HG02852 (cell line): ENCODE measurements at regions not wholly inside any gene's neighbourhood (a gene's known extent, or its start where the extent isn't known, plus 50 kb on each side); places are given as distances from the start of the nearest gene placed in this dataset.
"Not testable (repeated sequence)": the region's sequence is repeated elsewhere in the genome, so short reads cannot be mapped to it uniquely, and the experiment has no call there.

Experiments used
- ATAC-seq: cut with Tn5 transposase; IDR thresholded peaks from one replicate; pipeline ENCODE4 v1.9.1; 2021; ENCODE audit warnings: mild to moderate bottlenecking, moderate library complexity; ENCODE audit not compliant: unreplicated experiment

- no peak for ATAC-seq
Observed at GRCh38 chr5:23103566-23103965, 250.4 kb upstream of the CDH12 start.

GRCh38 chr5:23095418-23095817, 242.3 kb upstream of the CDH12 start:
- ATAC-seq: not testable (repeated sequence)

- no peak for ATAC-seq
Observed at GRCh38 chr5:23089286-23089685, 236.1 kb upstream of the CDH12 start.

GRCh38 chr5:23084815-23085214, 231.7 kb upstream of the CDH12 start:
- no peak for ATAC-seq

GRCh38 chr5:23072179-23072578, 219.0 kb upstream of the CDH12 start:
- ATAC-seq: peak; percentile 87

- ATAC-seq: peak; percentile 59
Observed at GRCh38 chr5:23071682-23072081, 218.5 kb upstream of the CDH12 start.

GRCh38 chr5:23064710-23065109, 211.6 kb upstream of the CDH12 start:
- no peak for ATAC-seq

GRCh38 chr5:23053846-23054245, 200.7 kb upstream of the CDH12 start:
- no peak for ATAC-seq

GRCh38 chr5:23042226-23042625, 189.1 kb upstream of the CDH12 start:
- ATAC-seq: no peak

- ATAC-seq: no peak
Observed at GRCh38 chr5:23035555-23036090, 182.5 kb upstream of the CDH12 start.

GRCh38 chr5:23033864-23034263, 180.7 kb upstream of the CDH12 start:
- no peak for ATAC-seq

- ATAC-seq: no peak
Observed at GRCh38 chr5:23029290-23029689, 176.1 kb upstream of the CDH12 start.

- ATAC-seq: no peak
Observed at GRCh38 chr5:23028445-23029021, 175.4 kb upstream of the CDH12 start.

GRCh38 chr5:23027830-23028229, 174.7 kb upstream of the CDH12 start:
- no peak for ATAC-seq

GRCh38 chr5:23027331-23027730, 174.2 kb upstream of the CDH12 start:
- ATAC-seq: no peak

- no peak for ATAC-seq
Observed at GRCh38 chr5:23026252-23027170, 173.4 kb upstream of the CDH12 start.

GRCh38 chr5:23025629-23026233, 172.6 kb upstream of the CDH12 start:
- ATAC-seq: no peak

- ATAC-seq: no peak
Observed at GRCh38 chr5:23024470-23024869, 171.3 kb upstream of the CDH12 start.

GRCh38 chr5:23014825-23015224, 161.7 kb upstream of the CDH12 start:
- ATAC-seq: no peak

- no peak for ATAC-seq
Observed at GRCh38 chr5:23014266-23014665, 161.1 kb upstream of the CDH12 start.

GRCh38 chr5:23013395-23013998, 160.4 kb upstream of the CDH12 start:
- ATAC-seq: no peak
